ENCODE measurements at regions not wholly inside any gene's neighbourhood (a gene's known extent, or its start where the extent isn't known, plus 50 kb on each side); places are given as distances from the start of the nearest gene placed in this dataset.

DNA sequence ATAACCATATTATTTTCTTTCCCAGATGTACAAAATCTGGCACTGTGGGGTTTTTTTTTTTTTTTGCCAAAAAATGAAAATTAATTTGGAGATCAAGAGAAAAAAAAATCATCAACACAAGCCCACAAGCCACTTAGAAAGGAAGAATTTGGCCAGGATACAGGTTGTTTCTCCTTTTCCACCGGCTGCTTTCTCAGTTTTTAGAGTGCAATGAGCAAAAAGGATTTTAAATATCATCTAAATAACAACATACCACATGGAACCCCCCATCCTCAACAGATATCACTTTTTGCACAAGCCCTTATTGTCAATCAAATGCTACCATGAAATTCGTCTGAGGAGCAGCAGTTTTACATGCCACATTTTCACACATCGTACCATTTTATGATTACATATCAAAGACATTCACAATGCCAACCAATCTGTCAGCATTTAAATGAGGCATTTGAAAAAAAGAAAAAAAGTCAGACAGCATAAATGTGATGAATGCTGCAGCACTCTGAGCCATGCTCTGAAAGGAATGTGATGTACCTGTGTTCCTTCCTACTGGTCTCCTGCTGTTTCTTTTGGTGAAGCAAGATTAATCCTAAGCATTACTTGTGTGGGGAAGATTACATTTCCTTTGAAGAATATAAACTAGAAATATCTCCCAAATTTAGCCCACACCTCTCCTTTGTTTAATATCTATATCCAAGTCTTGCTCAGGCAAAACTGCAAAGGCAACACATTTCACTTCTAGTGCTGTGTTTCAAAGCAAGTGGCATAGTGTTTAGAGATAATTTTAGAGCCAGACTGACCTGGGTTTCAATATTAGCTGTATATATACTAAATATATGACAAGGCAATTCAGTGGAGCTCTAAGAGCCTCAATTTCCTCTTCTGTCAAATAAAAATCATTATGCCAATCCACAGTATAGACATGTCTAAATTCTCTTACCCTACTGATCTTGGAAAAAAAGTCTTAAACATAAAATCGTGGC lies 391.3 kb downstream of the CMPK2 start:
- DNase-seq (ENCODE audit: low spot score): no peak

DNA sequence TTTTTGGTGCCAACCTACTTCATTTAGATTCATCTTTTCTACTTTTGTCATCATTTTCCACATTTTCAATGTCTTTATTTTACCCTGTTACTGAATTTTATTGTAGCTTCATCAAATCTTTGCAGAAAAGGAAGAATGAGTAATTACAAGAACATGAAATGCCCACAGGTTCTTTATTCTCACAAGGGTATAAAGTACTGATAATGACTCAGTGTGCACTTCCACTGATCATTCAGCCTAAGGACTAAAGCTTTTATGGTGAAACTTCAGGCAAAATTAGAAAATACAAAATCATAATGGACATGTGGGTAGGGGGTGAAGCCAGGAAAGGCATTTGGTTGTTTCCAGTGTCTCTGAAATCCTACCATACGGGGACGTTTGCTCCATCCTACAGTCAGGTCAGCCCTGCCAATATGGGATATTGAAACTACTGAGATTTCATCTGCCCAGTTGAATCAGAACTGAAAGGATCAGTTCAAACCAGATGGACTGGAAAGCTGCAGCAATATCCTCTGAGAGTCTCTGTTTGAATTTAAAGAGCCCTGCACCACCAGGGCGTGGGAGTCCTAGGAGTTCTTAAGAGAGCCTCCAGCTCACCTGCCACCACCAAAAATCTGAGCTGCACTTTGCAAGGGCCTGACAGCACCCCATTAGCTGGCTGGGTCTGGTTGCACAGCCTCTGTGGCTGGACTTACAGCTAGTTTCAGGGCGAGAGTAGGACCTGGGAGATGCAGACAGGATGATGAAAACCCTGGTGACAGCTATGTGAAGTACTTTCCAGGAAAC lies 390.4 kb downstream of the CMPK2 start:
- no peak for DNase-seq (ENCODE audit: low spot score)

DNA sequence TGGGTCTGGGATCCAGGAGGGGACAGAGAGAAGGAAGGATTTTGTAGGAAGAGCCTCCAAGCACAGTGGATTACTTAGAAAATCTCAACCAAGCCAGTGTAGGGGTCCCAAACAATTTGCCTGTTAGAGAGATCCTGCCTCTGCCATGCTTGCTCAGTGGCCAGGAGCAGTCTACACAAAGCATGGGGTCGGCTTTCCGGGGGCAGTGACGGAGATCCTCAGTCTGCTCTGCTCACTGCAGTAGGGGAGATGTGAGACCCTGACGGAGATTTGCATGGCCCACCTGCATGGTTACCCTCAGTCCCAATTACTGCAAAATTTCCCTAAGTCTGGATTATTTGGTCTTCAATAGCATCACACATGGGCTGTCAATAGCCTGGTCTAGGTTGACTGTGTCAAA lies 385.2 kb downstream of the CMPK2 start:
- DNase-seq (ENCODE audit: low spot score): no peak

DNA sequence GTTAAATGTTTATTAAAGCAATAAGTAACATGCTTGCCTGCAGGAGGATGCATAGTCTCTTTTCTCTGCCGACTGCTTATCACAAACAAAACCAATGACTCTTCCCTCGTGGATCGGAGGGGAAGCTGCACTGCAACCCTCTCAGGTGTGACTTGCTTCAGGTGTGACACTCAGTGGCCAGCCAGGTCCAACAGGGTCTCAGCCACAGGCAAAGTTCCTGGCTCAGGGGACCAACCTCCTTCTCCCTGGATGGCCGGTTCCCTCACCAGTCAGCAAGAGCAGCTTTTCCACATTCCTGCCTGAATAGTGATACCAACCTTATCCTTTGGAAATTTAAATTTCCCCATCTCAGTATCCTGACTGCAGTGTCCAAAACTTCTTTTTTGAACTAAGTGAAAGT lies 383.5 kb downstream of the CMPK2 start:
- DNase-seq (ENCODE audit: low spot score): no peak

DNA sequence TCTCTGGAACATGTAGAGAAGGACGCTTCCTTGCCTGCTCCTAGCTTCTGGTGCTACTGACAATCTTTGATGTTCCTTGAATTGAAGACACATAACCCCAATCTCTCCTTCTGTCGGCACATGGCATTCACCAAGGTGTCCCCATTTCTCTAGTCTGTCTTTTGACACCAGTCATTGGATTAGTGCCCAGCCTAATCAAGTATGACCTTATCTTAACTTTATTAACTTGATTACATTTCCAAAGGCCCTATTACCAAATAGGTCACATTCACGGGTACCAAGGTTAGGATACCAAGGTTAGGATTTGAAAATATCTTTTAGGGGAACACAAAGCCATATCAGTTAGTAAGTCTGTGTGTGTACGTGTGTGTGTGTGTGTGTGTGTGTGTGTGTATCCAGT lies 377.9 kb downstream of the CMPK2 start:
- DNase-seq (ENCODE audit: low spot score): no peak

DNA sequence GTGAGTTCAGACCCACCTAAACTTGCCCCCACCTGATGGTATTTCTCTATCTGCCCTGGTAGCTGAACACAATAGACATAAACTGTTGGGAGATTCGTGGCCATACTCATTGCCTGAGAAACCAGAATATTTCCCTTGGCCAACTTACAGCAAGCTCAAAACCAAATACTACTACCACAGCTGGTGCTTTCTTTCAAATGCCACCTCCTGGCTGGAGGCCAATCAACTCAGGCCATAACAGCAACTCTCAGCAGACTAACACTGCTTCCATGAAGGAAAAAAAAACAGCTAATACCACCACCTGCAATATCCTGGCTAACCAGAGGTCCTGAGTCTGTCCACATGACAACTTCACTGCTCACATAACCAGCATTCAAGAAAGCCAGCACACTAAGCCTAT lies 373.1 kb downstream of the CMPK2 start:
- DNase-seq (ENCODE audit: low spot score): no peak

DNA sequence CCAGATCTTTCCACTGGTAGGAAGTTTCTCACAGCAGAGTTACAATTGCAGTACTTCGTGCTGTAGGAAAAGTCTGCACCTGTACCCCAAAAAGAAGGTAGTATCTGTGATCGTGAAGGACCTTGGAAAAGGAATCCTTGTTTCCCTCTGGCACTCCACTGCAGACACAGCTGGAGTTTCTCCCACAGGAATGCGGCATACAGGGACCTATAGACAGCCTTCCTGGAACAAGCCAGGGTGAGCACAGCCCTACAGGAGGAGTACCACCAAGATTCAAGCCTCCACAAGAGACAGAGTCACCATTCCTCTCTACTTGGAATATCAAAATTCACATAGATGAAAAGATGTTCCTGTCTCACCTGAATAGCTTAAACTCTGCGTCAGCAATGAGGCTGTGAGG lies 372.4 kb downstream of the CMPK2 start:
- no peak for DNase-seq (ENCODE audit: low spot score)

DNA sequence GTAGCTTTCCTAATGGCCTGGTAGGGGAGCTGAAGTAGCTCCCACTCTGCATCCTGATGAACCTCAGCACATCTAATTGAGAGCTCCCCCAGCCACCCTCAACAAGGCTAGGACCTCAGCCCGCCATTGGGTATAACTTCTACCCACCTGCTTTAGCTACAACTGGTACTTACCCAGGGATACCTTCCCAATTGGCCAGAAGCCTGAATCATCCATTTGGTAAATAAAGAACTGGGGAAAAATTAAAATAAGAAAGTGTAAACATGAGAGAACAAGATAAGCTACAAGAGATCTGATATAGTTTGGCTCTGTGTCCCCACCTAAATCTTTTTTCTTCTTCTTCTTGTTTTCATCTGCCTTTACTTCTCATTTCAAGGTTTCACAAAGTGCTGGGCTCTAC lies 372.0 kb downstream of the CMPK2 start:
- DNase-seq (ENCODE audit: low spot score): no peak

DNA sequence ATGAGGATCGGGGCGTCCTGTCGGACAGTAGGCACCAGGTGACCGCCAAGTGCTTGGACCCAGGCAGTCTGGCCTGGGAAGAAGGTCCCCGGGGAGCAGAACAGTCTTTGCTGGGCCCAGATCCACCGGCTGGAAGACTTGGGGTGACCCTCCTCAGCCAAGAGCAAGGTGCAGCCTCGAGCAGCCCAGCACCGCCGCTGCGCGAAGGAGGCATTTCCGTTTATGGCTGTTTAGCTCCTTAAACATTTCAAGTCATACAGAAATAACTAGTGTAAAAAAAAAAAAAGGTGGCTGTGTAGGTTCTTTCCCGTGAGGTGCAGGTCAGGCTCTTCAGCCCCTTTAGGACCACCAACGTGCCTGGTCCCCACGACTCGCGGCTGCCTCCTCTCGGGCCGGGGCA lies 370.2 kb downstream of the CMPK2 start:
- no peak for DNase-seq (ENCODE audit: low spot score)

DNA sequence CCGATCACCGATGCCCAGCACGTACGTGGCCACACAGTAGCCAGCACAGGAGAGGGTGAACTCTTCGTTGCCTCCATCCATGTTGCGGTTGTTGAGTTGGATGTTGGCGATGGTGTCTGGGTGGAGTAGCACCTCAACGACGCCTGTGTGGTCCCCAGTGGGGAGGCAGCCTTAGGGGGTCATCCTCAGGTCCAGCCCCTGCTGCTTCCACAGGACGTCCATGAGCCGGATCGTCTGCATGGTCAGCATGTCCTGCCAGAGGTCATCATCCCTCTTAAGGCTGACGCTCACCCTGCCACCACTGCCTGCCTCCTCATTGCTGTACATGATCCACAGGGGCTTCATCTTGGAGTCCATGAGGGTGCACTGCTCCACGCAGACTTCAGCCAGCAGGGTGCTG lies 369.3 kb downstream of the CMPK2 start:
- no peak for DNase-seq (ENCODE audit: low spot score)

DNA sequence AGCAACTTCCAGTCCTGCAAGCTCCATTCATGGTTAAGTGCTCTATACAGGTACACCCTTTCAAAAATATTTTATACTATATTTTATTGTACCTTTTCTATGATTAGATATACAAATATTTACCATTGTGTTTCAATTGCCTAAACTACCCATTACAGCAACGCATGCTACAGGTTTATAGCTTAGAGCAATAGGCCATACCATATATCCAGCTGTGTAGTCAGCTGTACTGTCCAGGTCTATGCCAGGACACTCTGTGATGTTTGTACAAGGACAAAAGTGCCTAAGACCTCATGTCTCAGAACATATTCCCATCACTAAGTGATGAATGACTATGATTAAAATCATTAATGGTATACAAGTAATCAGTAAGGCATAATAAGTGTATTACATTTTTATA lies 368.7 kb downstream of the CMPK2 start:
- DNase-seq (ENCODE audit: low spot score): no peak

DNA sequence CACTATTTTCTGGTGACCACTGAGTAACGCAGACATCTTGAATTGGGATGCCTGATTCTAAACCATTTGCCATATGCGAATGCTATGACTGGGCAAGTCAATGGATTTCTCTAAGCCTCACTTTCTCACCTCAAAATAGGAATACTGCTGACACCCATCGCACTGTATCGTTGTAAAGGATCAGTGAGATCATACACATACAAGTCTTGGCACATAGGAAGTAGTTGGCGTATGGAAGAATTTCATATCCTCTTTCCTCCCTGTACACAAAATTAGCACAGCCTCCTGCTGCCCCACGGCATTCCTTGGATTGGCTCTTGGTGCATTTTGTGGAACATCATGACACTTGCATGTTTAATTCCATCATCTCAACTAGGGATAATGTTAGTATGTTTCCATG lies 366.9 kb downstream of the CMPK2 start:
- no peak for DNase-seq (ENCODE audit: low spot score)

DNA sequence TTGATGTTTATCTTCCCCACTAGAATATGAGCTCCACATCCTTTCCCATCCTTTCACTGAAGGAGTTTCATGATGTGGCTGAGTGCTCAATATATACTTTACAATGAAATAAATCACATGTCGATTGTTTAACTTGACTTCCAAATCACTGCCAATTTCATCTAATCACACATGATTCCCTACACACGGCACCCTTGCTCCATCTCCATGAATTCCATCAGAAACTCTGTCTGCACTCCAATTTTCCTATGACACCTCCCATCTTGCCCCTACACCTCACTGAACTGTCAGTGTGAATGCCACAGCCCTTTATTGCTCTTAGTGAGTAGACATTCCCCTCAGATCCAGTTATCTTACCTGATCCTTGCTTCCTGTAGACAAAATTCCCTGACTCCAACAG lies 366.0 kb downstream of the CMPK2 start:
- no peak for DNase-seq (ENCODE audit: low spot score)

DNA sequence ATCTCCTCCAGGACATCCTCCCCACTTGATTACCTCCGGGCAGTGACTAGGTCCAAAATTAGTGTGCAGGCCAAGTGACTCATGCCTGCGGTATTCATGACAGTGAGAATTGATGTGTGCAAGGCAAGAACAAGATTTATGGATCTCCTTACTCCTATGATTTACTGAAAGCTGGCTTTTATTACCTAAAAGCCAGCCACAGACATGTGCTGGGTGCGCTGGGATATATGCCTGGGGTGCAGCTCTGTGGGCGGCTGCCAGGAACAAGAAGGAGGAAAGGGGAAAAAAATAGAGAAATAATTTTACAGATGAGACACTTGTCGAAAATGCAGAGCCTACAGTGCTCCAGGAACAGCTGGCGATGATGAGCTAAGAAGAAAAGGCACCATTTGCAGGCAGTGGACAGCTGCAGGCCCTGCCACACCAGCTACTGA lies 359.3 kb downstream of the CMPK2 start:
- DNase-seq (ENCODE audit: low spot score): no peak

DNA sequence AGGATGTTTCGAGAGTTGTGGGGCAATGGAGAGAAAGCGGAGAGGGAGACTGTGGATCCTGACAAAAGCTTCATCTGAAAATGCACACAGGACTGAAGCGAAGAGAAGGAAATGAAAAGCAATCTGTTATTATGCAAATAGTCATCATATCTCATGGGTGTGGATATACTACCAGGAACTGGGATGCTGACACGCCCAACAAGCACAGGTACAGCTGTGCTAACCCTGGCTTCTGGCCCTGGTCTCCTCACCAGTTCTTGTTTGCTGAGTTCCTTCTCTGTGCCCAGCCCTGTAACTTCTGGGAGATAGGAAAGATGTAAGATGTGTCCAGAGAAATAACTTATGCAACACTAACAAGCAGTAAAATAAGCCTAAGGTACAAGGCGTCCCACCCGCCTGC lies 358.8 kb downstream of the CMPK2 start:
- no peak for DNase-seq (ENCODE audit: low spot score)

DNA sequence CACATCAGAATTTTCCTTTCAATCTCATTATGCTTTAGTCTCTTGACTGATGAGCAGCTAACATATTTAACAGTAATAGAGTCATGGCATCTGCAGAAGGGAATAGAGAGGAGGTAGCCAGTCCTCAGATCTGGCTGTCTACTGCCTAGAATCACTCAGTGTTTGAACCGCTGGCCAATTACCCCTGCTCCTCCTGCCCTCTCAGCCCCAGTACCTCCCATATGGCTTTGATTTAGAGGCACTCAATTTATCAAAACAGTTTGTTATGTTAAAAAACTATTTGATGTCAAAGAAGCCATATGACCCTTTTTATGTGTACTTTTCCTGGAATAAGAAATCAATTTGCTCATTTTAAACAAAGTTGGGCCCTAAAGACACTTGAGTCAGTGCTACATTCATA lies 355.2 kb downstream of the CMPK2 start:
- DNase-seq (ENCODE audit: low spot score): no peak

DNA sequence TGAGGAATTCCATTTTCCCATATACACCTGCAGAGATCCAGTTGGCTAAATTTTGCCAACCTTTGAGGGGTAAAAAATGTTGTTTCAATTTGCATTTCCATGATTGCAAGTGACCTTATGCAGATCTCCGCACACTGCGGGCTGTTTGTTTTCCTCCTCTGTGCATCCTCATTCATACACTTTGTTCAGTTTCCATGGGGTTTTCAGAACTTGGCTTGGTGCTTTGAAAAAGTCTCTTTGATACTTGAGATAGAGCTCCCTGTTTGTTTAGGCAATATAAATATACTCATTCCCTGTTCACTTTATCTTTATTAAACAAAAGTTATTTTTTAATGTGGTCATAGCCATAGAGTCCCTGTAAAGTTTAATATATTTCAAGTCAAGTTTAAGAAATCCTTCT lies 353.1 kb downstream of the CMPK2 start:
- DNase-seq (ENCODE audit: low spot score): no peak

DNA sequence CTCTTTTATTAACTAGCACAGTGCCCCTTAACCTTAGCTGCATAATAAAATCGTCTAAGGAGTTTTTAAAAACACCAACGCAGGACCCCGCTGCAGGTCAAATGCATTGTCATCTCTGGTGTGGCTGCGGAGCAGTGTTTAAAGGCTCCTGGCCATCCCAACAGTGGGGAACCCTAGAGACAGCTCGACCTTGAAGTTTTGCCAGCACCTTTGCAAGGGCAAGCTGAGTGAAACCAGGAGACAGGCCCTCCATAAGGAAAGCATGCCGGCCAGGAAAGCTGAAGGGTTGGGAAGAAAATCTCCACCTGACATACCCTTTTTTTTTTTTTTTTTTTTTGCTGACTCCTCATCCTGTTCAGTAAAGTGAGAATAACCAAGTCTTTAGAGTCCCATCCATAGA lies 349.0 kb downstream of the CMPK2 start:
- DNase-seq (ENCODE audit: low spot score): no peak

DNA sequence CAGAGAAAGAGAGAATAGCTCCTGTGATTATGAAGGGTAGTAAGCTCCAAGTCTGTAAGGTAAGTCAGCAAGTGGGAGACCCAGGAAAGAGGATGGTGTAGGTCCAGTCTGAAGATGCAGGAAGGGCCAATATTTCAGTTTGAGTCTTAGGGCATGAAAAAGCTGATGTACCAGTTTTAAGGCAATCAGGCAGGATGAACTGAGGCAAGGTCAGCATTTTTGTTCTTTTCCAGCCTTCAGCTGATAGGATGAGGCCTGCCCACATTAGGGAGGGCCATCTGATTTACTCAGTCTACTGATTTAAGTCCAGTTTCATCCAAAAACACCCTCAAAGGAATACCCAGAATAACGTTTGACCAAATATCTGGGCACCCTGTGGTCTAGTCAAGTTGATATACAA lies 347.3 kb downstream of the CMPK2 start:
- DNase-seq (ENCODE audit: low spot score): no peak

DNA sequence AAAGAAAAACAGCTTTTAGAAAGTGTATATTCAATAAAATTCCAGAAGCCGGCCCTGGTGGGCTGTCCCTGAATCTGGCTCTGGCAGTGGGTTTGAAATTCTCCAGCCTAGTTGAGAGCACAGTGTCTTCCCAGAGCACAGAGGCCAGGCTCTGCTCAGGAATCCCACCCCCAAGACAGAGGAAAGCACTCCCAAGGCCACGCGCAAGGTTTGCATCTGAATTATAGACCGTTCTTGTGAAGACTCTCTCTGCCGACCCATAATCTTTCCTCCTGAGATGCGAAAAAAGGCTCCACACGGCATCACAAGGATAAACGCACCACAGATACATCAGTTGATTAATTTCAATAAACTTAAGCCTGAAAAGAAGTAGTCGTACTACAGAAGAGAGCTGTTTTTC lies 342.2 kb downstream of the CMPK2 start:
- no peak for DNase-seq (ENCODE audit: low spot score)

DNA sequence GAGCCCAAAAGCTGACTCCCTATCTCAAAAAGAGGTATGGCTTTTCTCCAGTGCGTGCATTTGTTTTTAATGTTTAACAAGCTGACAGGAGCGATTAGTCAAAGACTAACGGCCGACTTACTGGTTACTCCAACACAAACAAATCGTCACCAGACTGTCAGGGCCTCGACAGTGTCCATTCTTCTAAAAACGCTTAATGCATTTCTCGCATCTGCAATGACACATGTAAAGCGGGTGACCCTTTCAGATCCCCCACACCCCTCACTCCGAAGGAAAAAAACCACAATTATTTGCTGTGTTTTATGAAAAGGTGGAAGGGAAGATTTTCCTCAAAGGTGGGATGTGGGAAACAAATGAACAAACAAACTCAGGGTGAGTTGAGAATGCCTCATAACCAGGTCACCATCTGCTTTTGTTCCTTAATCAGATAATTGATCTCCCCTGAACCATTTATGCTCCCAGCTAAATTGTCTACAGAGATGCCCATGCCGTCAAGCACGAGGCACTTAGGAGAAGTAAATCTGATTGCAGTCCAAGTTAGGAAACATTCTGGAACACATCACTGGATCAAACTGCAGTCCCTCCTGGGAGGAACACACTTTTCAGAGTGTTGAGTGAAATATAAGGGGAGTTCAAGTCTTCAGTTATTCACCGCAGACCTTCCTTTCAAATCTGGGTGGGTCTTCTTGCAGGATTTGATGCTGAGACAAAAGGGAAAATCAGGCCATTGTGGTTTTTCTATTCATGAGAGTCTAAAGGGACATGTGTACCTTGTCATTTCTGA lies 340.8 kb downstream of the CMPK2 start:
- DNase-seq (ENCODE audit: low spot score): no peak

DNA sequence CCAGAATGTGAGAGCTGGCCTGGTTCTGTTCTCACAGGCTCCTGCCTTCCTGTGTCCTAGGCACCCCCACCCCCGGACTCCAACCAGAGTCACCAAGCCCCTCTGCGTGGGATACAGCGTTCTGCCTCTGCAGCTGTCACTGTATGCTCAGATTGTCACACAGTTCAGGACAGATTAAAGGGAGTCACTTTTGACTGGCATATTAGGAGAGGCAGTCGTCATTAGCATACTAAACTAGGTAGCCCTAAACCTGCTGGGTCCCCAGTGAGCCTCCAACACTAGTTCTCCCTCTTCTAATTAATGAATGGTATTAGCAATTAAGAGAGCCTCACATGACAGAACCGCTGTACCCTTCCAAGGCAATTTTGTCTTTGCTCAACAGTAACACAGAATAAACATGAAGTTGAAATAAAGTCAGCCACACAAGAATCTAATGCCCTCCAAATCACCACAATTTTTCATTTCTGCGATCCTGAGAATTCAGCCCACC lies 340.2 kb downstream of the CMPK2 start:
- no peak for DNase-seq (ENCODE audit: low spot score)
